ENCODE measurements at regions not wholly inside any gene's neighbourhood (a gene's known extent, or its start where the extent isn't known, plus 50 kb on each side); places are given as distances from the start of the nearest gene placed in this dataset.

DNA sequence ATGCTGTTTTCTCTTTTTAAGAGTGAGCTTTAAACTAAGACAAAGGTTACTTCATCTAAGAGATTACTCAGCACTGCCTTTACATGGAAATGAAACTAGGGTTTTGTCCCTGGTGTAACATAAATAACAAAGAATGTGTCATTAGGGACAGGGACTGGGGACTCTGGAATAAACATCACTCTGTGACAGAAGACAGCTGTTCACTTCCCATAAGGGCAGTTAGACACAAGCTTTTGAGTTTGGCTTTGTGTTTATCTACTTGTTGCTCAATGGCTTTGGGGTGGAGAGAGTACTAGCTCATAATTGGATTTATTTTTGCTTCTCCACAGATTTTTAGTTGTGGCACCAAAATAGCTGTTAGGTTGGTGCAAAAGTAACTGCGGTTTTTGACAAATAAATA is 154.5 kb downstream of the OR4C45 start:
- Histone ChIP-seq H3K36me3 (ENCODE audit: control insufficient read depth, insufficient read depth, low read length) (no peaks in the 10 kb centered on the region), H3K27me3 (ENCODE audit: control insufficient read depth in 2 of 2, insufficient read depth in 2 of 2, low read length in 2 of 2) (no peaks in the 10 kb centered on the region), H3K9ac (ENCODE audit: insufficient read depth in 1 of 2, low read depth in 2 of 2, low read length in 2 of 2) (no peak overlapping the region), H3K4me1 (replicated peaks in 1 of 2; ENCODE audit: control insufficient read depth in 2 of 2, insufficient read depth in 2 of 2, low read length in 2 of 2) (no peaks in the 10 kb centered on the region), H2AFZ (ENCODE audit: low read depth, low read length) (no peak overlapping the region), H3K79me2 (ENCODE audit: control insufficient read depth, insufficient read depth, low read length) (no peaks in the 10 kb centered on the region), H3K9me3 (replicated peaks; ENCODE audit: control insufficient read depth, insufficient read depth, low read depth, low read length) (no peaks in the 10 kb centered on the region), H4K20me1 (replicated peaks; ENCODE audit: control insufficient read depth, insufficient read depth, low read length) (no peaks in the 10 kb centered on the region), H3K4me2 (ENCODE audit: insufficient read depth, low read length) (no peak overlapping the region), H3K27ac (ENCODE audit: extremely low read depth, low read depth, low read length) (no peak overlapping the region), H3K4me3 (no peak overlapping the region), H3K9me1 (ENCODE audit: control insufficient read depth, insufficient read depth, low read length) (no peaks in the 10 kb centered on the region)
- intact Hi-C loops (cut with micrococcal nuclease) (no loop called here), in situ Hi-C loops (cut with MboI) (no loop called here)
- ATAC-seq (no peak), FAIRE-seq (no peak), DNase-seq (ENCODE audit: extremely low read depth in 1 of 4, low spot score in 3 of 4) (no peak)
- ChIA-PET POLR2A (no interaction called here), CTCF (ENCODE audit: low intra/inter-chr PET ratio) (no interaction called here)
- WGBS (ENCODE audit: insufficient coverage, low coverage, missing lambda C conversion rate) = 0% methylated on average over 1 of the region's 1 CpG
- no TSS peak for BruUV-seq (replicated peaks)
- no peak for TF ChIP-seq HOXB6 (CRISPR knock-in tag; IDR thresholded peaks at IDR 0.05; ENCODE audit: borderline replicate concordance)
- TF ChIP-seq FIP1L1 (IDR thresholded peaks at IDR 0.05; ENCODE audit: low read depth, low read length, poor library complexity, severe bottlenecking) = no peak
- TF ChIP-seq, protein P1, sequence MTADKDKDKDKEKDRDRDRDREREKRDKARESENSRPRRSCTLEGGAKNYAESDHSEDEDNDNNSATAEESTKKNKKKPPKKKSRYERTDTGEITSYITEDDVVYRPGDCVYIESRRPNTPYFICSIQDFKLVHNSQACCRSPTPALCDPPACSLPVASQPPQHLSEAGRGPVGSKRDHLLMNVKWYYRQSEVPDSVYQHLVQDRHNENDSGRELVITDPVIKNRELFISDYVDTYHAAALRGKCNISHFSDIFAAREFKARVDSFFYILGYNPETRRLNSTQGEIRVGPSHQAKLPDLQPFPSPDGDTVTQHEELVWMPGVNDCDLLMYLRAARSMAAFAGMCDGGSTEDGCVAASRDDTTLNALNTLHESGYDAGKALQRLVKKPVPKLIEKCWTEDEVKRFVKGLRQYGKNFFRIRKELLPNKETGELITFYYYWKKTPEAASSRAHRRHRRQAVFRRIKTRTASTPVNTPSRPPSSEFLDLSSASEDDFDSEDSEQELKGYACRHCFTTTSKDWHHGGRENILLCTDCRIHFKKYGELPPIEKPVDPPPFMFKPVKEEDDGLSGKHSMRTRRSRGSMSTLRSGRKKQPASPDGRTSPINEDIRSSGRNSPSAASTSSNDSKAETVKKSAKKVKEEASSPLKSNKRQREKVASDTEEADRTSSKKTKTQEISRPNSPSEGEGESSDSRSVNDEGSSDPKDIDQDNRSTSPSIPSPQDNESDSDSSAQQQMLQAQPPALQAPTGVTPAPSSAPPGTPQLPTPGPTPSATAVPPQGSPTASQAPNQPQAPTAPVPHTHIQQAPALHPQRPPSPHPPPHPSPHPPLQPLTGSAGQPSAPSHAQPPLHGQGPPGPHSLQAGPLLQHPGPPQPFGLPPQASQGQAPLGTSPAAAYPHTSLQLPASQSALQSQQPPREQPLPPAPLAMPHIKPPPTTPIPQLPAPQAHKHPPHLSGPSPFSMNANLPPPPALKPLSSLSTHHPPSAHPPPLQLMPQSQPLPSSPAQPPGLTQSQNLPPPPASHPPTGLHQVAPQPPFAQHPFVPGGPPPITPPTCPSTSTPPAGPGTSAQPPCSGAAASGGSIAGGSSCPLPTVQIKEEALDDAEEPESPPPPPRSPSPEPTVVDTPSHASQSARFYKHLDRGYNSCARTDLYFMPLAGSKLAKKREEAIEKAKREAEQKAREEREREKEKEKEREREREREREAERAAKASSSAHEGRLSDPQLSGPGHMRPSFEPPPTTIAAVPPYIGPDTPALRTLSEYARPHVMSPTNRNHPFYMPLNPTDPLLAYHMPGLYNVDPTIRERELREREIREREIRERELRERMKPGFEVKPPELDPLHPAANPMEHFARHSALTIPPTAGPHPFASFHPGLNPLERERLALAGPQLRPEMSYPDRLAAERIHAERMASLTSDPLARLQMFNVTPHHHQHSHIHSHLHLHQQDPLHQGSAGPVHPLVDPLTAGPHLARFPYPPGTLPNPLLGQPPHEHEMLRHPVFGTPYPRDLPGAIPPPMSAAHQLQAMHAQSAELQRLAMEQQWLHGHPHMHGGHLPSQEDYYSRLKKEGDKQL (CRISPR knock-in tag; IDR thresholded peaks at IDR 0.05; ENCODE audit: borderline replicate concordance) = no peak
- no peak for TF ChIP-seq CHD4 (IDR thresholded peaks at IDR 0.05; ENCODE audit: insufficient read depth, insufficient replicate concordance, low read depth, low read length, poor library complexity, severe bottlenecking)
